ENCODE measurements at regions not wholly inside any gene's neighbourhood (a gene's known extent, or its start where the extent isn't known, plus 50 kb on each side); places are given as distances from the start of the nearest gene placed in this dataset.

DNA sequence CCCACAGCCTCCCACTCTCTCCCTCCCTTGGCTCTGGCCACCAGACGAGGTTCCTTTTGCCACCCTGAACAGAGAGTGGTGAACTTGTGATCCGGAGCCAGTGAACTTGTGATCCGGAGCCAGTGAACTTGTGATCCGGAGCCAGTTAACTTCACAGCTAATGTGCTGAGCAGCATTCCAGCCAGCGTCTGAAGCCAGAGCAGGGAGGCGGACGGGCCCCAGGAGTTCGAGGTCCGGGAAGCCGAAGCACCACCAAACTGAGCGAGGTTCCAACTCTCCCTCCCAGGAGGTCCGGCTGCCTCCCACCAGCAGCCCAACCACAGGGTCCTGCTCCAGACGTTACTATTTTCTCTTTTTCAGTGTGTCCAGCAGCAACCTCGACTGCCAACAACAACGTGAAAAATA lies 85.8 kb downstream of the SYF2 start:
- TF ChIP-seq CREB5 (CRISPR knock-in tag; IDR thresholded peaks at IDR 0.05; ENCODE audit: low read depth) (no peak), TCF4 (CRISPR knock-in tag; IDR thresholded peaks at IDR 0.05; ENCODE audit: borderline replicate concordance) (no peak), BACH2 (CRISPR knock-in tag; IDR thresholded peaks at IDR 0.05; ENCODE audit: borderline replicate concordance) (no peak), ARNTL (CRISPR knock-in tag; IDR thresholded peaks at IDR 0.05; ENCODE audit: borderline replicate concordance, low read depth) (no peak), ZNF565 (CRISPR knock-in tag; conservative IDR thresholded peaks at IDR 0.05; ENCODE audit: low read depth) (no peak), RARB (CRISPR knock-in tag; IDR thresholded peaks at IDR 0.05) (no peak), ESRRG (CRISPR knock-in tag; IDR thresholded peaks at IDR 0.05) (no peak), CSRNP3 (CRISPR knock-in tag; IDR thresholded peaks at IDR 0.05) (no peak), TOX (CRISPR knock-in tag; IDR thresholded peaks at IDR 0.05; ENCODE audit: borderline replicate concordance) (no peak), PPARA (CRISPR knock-in tag; IDR thresholded peaks at IDR 0.05; ENCODE audit: borderline replicate concordance) (no peak), ZFP30 (CRISPR knock-in tag; IDR thresholded peaks at IDR 0.05) (no peak), ZFP3 (CRISPR knock-in tag; IDR thresholded peaks at IDR 0.05) (no peak), ISL1 (CRISPR knock-in tag; IDR thresholded peaks at IDR 0.05) (no peak)
- TF ChIP-seq, protein P1, sequence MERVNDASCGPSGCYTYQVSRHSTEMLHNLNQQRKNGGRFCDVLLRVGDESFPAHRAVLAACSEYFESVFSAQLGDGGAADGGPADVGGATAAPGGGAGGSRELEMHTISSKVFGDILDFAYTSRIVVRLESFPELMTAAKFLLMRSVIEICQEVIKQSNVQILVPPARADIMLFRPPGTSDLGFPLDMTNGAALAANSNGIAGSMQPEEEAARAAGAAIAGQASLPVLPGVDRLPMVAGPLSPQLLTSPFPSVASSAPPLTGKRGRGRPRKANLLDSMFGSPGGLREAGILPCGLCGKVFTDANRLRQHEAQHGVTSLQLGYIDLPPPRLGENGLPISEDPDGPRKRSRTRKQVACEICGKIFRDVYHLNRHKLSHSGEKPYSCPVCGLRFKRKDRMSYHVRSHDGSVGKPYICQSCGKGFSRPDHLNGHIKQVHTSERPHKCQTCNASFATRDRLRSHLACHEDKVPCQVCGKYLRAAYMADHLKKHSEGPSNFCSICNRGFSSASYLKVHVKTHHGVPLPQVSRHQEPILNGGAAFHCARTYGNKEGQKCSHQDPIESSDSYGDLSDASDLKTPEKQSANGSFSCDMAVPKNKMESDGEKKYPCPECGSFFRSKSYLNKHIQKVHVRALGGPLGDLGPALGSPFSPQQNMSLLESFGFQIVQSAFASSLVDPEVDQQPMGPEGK (CRISPR knock-in tag; IDR thresholded peaks at IDR 0.05; ENCODE audit: borderline replicate concordance): no peak
